HEK293 (cell line): ENCODE measurements at regions not wholly inside any gene's neighbourhood (a gene's known extent, or its start where the extent isn't known, plus 50 kb on each side); places are given as distances from the start of the nearest gene placed in this dataset.

Experiments used
- CTCF ChIA-PET: fragments of 350-600 bp; formaldehyde crosslinking; extraction: SDS; loops from one replicate; lab custom pipeline; 2021; ENCODE audit warnings: antibody characterized with exemption; lab: Yijun Ruan, JAX
- POLR2A ChIA-PET: fragments of 300-600 bp; formaldehyde crosslinking; extraction: SDS; loops from one replicate; lab custom pipeline; 2020; ENCODE audit warnings: antibody characterized with exemption, inconsistent platforms; lab: Yijun Ruan, JAX
- H3K27ac ChIP-seq: fragments of 200-500 bp; sonication (Bioruptor generic); 2 replicates; pipeline ENCODE4 v1.5.1; 2014; ENCODE audit warnings: low read depth, low read length, control low read depth, inconsistent platforms; ENCODE audit errors: extremely low read depth
- H3K36me3 ChIP-seq, 2 experiments: fragments of 200-500 bp in 1 of 2; sonication (Bioruptor generic) in 1 of 2; 1 replicate in 1 of 2; 2 replicates in 1 of 2; pipeline ENCODE4 v1.5.1; 2014 to 2017; ENCODE audit warnings: inconsistent platforms in 2 of 2, low read length in 2 of 2; ENCODE audit not compliant: control insufficient read depth in 2 of 2, insufficient read depth in 1 of 2
- H3K4me1 ChIP-seq: fragments of 200-500 bp; sonication (Bioruptor generic); 2 replicates; pipeline ENCODE4 v1.5.1; 2014; ENCODE audit warnings: mild to moderate bottlenecking, low read length, inconsistent platforms; ENCODE audit not compliant: control insufficient read depth, insufficient read depth
- H3K4me3 ChIP-seq: 2 replicates; pipeline ENCODE4 v1.5.1; 2011; ENCODE audit warnings: low read depth, mild to moderate bottlenecking, control low read depth, low read length, moderate library complexity
- H3K9me3 ChIP-seq: fragments of 200-500 bp; sonication (Bioruptor generic); 2 replicates; pipeline ENCODE4 v1.5.1; 2014; ENCODE audit warnings: low read depth, low read length, inconsistent platforms; ENCODE audit not compliant: control insufficient read depth, insufficient read depth
- KLF10 ChIP-seq: fragments of 450-650 bp; IDR thresholded peaks from 2 replicates; pipeline ENCODE4 v1.5.1; 2018; ENCODE audit warnings: missing biosample characterization, mild to moderate bottlenecking, missing genetic modification characterization
- PRDM2 ChIP-seq: fragments of 450-650 bp; formaldehyde crosslinking; IDR thresholded peaks from 2 replicates; pipeline ENCODE4 v1.5.1; 2016; ENCODE audit warnings: missing biosample characterization, missing genetic modification characterization, borderline replicate concordance
- SCRT2 ChIP-seq: fragments of 450-650 bp; formaldehyde crosslinking; IDR thresholded peaks from 2 replicates; pipeline ENCODE4 v1.5.1; 2016; ENCODE audit warnings: missing biosample characterization, missing genetic modification characterization
- SP3 ChIP-seq: fragments of 450-650 bp; formaldehyde crosslinking; IDR thresholded peaks from 2 replicates; pipeline ENCODE4 v1.5.1; 2016; ENCODE audit warnings: missing biosample characterization, missing genetic modification characterization
- ZBTB17 ChIP-seq: fragments of 450-650 bp; formaldehyde crosslinking; IDR thresholded peaks from 2 replicates; pipeline ENCODE4 v1.5.1; 2016; ENCODE audit warnings: missing biosample characterization, missing genetic modification characterization
- ZBTB48 ChIP-seq: fragments of 450-650 bp; formaldehyde crosslinking; IDR thresholded peaks from 2 replicates; pipeline ENCODE4 v1.5.1; 2016; ENCODE audit warnings: missing biosample characterization, missing genetic modification characterization
- ZEB2 ChIP-seq: fragments of 450-650 bp; formaldehyde crosslinking; IDR thresholded peaks from 2 replicates; pipeline ENCODE4 v1.5.1; 2016; ENCODE audit warnings: missing biosample characterization, missing genetic modification characterization
- ZNF2 ChIP-seq: fragments of 450-650 bp; formaldehyde crosslinking; IDR thresholded peaks from 2 replicates; pipeline ENCODE4 v1.5.1; 2016; ENCODE audit warnings: missing biosample characterization, missing genetic modification characterization
- ZNF248 ChIP-seq: fragments of 450-650 bp; formaldehyde crosslinking; IDR thresholded peaks from 2 replicates; pipeline ENCODE4 v1.5.1; 2017; ENCODE audit warnings: missing biosample characterization, missing genetic modification characterization
- ZNF266 ChIP-seq: fragments of 450-650 bp; formaldehyde crosslinking; IDR thresholded peaks from 2 replicates; pipeline ENCODE4 v1.5.1; 2016; ENCODE audit warnings: missing biosample characterization, missing genetic modification characterization, low read depth
- ZNF366 ChIP-seq: fragments of 450-650 bp; formaldehyde crosslinking; conservative IDR thresholded peaks from 2 replicates; pipeline ENCODE4 v1.5.1; 2016; ENCODE audit warnings: missing biosample characterization, missing genetic modification characterization
- ZNF426 ChIP-seq: fragments of 450-650 bp; formaldehyde crosslinking; IDR thresholded peaks from 2 replicates; pipeline ENCODE4 v1.5.1; 2017; ENCODE audit warnings: missing biosample characterization, missing genetic modification characterization, mild to moderate bottlenecking, inconsistent platforms, moderate library complexity
- ZNF558 ChIP-seq: fragments of 450-650 bp; formaldehyde crosslinking; IDR thresholded peaks from 2 replicates; pipeline ENCODE4 v1.5.1; 2016; ENCODE audit warnings: missing biosample characterization, missing genetic modification characterization
- ZNF704 ChIP-seq: fragments of 450-650 bp; formaldehyde crosslinking; IDR thresholded peaks from 2 replicates; pipeline ENCODE4 v1.5.1; 2016; ENCODE audit warnings: missing biosample characterization, missing genetic modification characterization
- ZNF792 ChIP-seq: fragments of 450-650 bp; formaldehyde crosslinking; IDR thresholded peaks from 2 replicates; pipeline ENCODE4 v1.5.1; 2016; ENCODE audit warnings: missing biosample characterization, missing genetic modification characterization
- ZSCAN23 ChIP-seq: fragments of 450-650 bp; formaldehyde crosslinking; IDR thresholded peaks from 2 replicates; pipeline ENCODE4 v1.5.1; 2016; ENCODE audit warnings: missing biosample characterization, missing genetic modification characterization
- TF ChIP-seq, protein P1 (sequence below): fragments of 450-650 bp; formaldehyde crosslinking; IDR thresholded peaks from 2 replicates; pipeline ENCODE4 v1.5.1; 2016; ENCODE audit warnings: missing biosample characterization, missing genetic modification characterization

GRCh38 chr2:58900246-58901027, 659.3 kb upstream of the FANCL start:
- ChIA-PET POLR2A (no interaction called here), CTCF (interaction anchor here (0.7 to 1.4 kb wide), 2 partner anchors 26 to 125 kb away, joined by 3 read pairs; no protein-coding TSS in a partner anchor)
- Histone ChIP-seq H3K27ac (no peak overlapping the region), H3K9me3 (no peaks in the 10 kb centered on the region), H3K4me3 (no peak overlapping the region), H3K36me3 (no peaks in the 10 kb centered on the region)
- TF ChIP-seq ZBTB17 (tag by site-specific recombination) (no peak), ZNF248 (tag by site-specific recombination) (no peak), ZBTB48 (tag by site-specific recombination) (no peak), ZNF426 (no peak), SP3 (tag by site-specific recombination) (no peak), ZNF2 (tag by site-specific recombination) (no peak), ZNF704 (no peak), SCRT2 (tag by site-specific recombination) (no peak), KLF10 (tag by site-specific recombination) (no peak), ZSCAN23 (tag by site-specific recombination) (no peak), ZNF366 (tag by site-specific recombination) (no peak), ZEB2 (no peak), ZNF266 (tag by site-specific recombination) (no peak), ZNF792 (tag by site-specific recombination) (no peak), PRDM2 (no peak), ZNF558 (tag by site-specific recombination) (no peak)
- TF ChIP-seq, protein P1, sequence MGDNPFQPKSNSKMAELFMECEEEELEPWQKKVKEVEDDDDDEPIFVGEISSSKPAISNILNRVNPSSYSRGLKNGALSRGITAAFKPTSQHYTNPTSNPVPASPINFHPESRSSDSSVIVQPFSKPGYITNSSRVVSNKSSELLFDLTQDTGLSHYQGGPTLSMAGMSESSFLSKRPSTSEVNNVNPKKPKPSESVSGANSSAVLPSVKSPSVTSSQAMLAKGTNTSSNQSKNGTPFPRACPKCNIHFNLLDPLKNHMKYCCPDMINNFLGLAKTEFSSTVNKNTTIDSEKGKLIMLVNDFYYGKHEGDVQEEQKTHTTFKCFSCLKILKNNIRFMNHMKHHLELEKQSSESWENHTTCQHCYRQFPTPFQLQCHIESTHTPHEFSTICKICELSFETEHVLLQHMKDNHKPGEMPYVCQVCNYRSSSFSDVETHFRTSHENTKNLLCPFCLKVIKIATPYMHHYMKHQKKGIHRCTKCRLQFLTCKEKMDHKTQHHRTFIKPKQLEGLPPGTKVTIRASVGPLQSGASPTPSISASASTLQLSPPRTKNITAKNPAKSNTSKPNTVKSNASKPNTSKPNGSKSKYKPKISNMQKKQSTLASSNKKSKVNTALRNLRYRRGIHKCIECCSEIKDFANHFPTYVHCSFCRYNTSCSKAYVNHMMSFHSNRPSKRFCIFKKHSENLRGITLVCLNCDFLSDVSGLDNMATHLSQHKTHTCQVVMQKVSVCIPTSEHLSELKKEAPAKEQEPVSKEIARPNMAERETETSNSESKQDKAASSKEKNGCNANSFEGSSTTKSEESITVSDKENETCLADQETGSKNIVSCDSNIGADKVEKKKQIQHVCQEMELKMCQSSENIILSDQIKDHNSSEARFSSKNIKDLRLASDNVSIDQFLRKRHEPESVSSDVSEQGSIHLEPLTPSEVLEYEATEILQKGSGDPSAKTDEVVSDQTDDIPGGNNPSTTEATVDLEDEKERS = no peak
- TF ChIP-seq, all 188 proteins: peak for 0
- no peaks in the 10 kb centered on the region for H3K4me1 ChIP-seq
